ENCODE measurements at regions not wholly inside any gene's neighbourhood (a gene's known extent, or its start where the extent isn't known, plus 50 kb on each side); places are given as distances from the start of the nearest gene placed in this dataset.

GRCh38 chr5:176188085-176188484, 50.1 kb upstream of the SIMC1 start:
- ATAC-seq = no peak
- TF ChIP-seq TCF4 (CRISPR knock-in tag; IDR thresholded peaks at IDR 0.05; ENCODE audit: borderline replicate concordance) = no peak
- no peak for TF ChIP-seq SNAI2 (CRISPR knock-in tag; IDR thresholded peaks at IDR 0.05)

All from SK-N-SH treated with all-trans-retinoic acid at 6 μM for 48 hours (cell line).